Daoy (cell line): ENCODE measurements at regions not wholly inside any gene's neighbourhood (a gene's known extent, or its start where the extent isn't known, plus 50 kb on each side); places are given as distances from the start of the nearest gene placed in this dataset.

Experiments
- DNase-seq: peaks from one replicate; pipeline ENCODE4 v3.0.0-alpha.2; 2015; ENCODE audit warnings: low read depth

- no peak for DNase-seq
Observed at GRCh38 chr7:118573085-118573484, 348.6 kb downstream of the ANKRD7 start.

- no peak for DNase-seq
Observed at GRCh38 chr7:118575393-118575948, 351.0 kb downstream of the ANKRD7 start.

GRCh38 chr7:118580743-118581382 is 356.4 kb downstream of the ANKRD7 start:
- DNase-seq, result no peak

- DNase-seq, result no peak
Observed at GRCh38 chr7:118583641-118584040, 359.1 kb downstream of the ANKRD7 start.

GRCh38 chr7:118586248-118586647 is 361.7 kb downstream of the ANKRD7 start:
- no peak for DNase-seq

- no peak for DNase-seq
Observed at GRCh38 chr7:118590107-118590506, 365.6 kb downstream of the ANKRD7 start.

GRCh38 chr7:118602090-118602489 is 377.6 kb downstream of the ANKRD7 start:
- DNase-seq, result no peak

GRCh38 chr7:118606602-118607001 is 382.1 kb downstream of the ANKRD7 start:
- DNase-seq, result no peak

GRCh38 chr7:118609207-118609606 is 384.7 kb downstream of the ANKRD7 start:
- no peak for DNase-seq

GRCh38 chr7:118615681-118616080 is 391.2 kb downstream of the ANKRD7 start:
- DNase-seq, result no peak

- no peak for DNase-seq
Observed at GRCh38 chr7:118621810-118622360, 397.4 kb downstream of the ANKRD7 start.

- DNase-seq, result no peak
Observed at GRCh38 chr7:118626739-118627138, 402.2 kb downstream of the ANKRD7 start.

- DNase-seq, result no peak
Observed at GRCh38 chr7:118627467-118627866, 403.0 kb downstream of the ANKRD7 start.

GRCh38 chr7:118629898-118630438 is 405.5 kb downstream of the ANKRD7 start:
- DNase-seq, result no peak

- no peak for DNase-seq
Observed at GRCh38 chr7:118642396-118642795, 417.9 kb downstream of the ANKRD7 start.

GRCh38 chr7:118644346-118644745 is 419.8 kb downstream of the ANKRD7 start:
- no peak for DNase-seq

- no peak for DNase-seq
Observed at GRCh38 chr7:118648002-118648401, 423.5 kb downstream of the ANKRD7 start.

GRCh38 chr7:118657391-118658005 is 433.0 kb downstream of the ANKRD7 start:
- no peak for DNase-seq

GRCh38 chr7:118662266-118662665 is 437.8 kb downstream of the ANKRD7 start:
- no peak for DNase-seq

GRCh38 chr7:118664498-118664897 is 440.0 kb downstream of the ANKRD7 start:
- no peak for DNase-seq

GRCh38 chr7:118671149-118671548 is 446.6 kb downstream of the ANKRD7 start:
- DNase-seq, result no peak

GRCh38 chr7:118684796-118685195 is 460.3 kb downstream of the ANKRD7 start:
- no peak for DNase-seq

GRCh38 chr7:118689403-118689802 is 464.9 kb downstream of the ANKRD7 start:
- no peak for DNase-seq
